ENCODE measurements at regions not wholly inside any gene's neighbourhood (a gene's known extent, or its start where the extent isn't known, plus 50 kb on each side); places are given as distances from the start of the nearest gene placed in this dataset.
"Not testable (repeated sequence)": the region's sequence is repeated elsewhere in the genome, so short reads cannot be mapped to it uniquely, and the experiment has no call there.

DNA sequence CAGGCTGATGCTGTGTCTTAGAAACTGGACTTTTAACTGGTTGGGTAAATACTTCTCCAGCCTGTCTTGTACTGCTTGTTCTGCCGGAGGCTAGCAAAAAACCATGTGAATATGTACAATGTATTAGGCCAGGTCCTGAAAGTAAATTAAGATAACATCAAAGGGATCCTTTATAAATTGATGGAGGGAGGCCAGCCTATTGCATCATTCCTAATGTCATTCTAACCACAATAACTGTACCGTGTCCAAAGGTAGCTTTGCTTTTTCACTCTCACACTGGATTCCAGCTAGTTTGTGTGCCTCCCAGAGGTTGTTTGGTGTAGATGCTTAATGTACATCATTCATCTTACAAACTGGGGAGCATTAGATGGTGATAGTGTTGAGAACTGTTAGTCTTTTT lies 91.2 kb upstream of the SEM1 start:
- no peaks in the 10 kb centered on the region for H3K36me3 Mint-ChIP-seq (ENCODE audit: low read depth)
- no peak overlapping the region for H3K4me3 Mint-ChIP-seq
- ATAC-seq (ENCODE audit: poor library complexity) (no peak), DNase-seq (no peak)
- H3K4me1 Mint-ChIP-seq (ENCODE audit: low read depth), result no peaks in the 10 kb centered on the region
- peaks cover 26% of the 10 kb centered on the region for H3K27me3 Mint-ChIP-seq
- Histone ChIP-seq H3K4me1 (ENCODE audit: insufficient read depth, low read length) (no peaks in the 10 kb centered on the region), H3K27me3 (ENCODE audit: control insufficient read depth in 1 of 2, insufficient read depth in 2 of 2, low read length in 2 of 2) (no peaks in the 10 kb centered on the region), H3K36me3 (ENCODE audit: insufficient read depth, low read length) (no peaks in the 10 kb centered on the region), H3K9me3 (ENCODE audit: control insufficient read depth in 1 of 2, insufficient read depth in 1 of 2, low read length in 2 of 2) (no peaks in the 10 kb centered on the region), H3K4me3 (ENCODE audit: low read length) (no peak overlapping the region), H3K27ac (ENCODE audit: low read depth in 1 of 2, low read length in 2 of 2) (no peak overlapping the region)
- intact Hi-C loops (cut with DNase I, micrococcal nuclease), result no loop called here
- TF ChIP-seq CTCF (IDR thresholded peaks at IDR 0.05), result no peak
- CTCF ChIA-PET, result no interaction called here
- H3K27ac Mint-ChIP-seq, result no peak overlapping the region
- no peaks in the 10 kb centered on the region for H3K9me3 Mint-ChIP-seq
- POLR2A ChIA-PET, result no interaction called here

- peaks cover 35% of the 10 kb centered on the region for H3K27me3 Mint-ChIP-seq
- TF ChIP-seq CTCF (IDR thresholded peaks at IDR 0.05), result no peak
Observed at GRCh38 chr7:96819111-96819700, 109.6 kb upstream of the SEM1 start.

DNA sequence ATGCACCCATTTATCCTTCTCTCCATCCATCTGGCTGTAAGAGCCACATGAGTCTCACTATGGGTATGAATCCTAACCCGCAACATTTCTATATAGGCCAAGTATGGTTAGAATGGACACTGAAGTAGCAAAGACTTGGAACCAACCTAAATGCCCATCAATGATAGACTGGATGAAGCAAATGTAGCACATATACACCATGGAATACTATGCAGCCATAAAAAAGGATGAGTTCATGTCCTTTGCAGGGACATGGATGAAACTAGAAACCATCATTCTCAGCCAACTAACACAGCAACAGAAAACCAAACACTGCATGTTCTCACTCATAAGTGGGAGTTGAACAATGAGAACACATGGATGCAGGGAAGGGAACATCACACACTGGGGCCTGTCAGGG lies 111.5 kb upstream of the SEM1 start:
- POLR2A ChIA-PET; CTCF ChIA-PET; DNase-seq; intact Hi-C loops (cut with DNase I, micrococcal nuclease); ATAC-seq (ENCODE audit: poor library complexity); H3K4me3 Mint-ChIP-seq; H3K36me3 ChIP-seq (ENCODE audit: insufficient read depth, low read length); H3K9me3 Mint-ChIP-seq; H3K9me3 ChIP-seq (ENCODE audit: control insufficient read depth in 1 of 2, insufficient read depth in 1 of 2, low read length in 2 of 2); H3K4me1 Mint-ChIP-seq (ENCODE audit: low read depth); H3K4me3 ChIP-seq (ENCODE audit: low read length); H3K27ac ChIP-seq (ENCODE audit: low read depth in 1 of 2, low read length in 2 of 2); H3K27ac Mint-ChIP-seq; H3K4me1 ChIP-seq (ENCODE audit: insufficient read depth, low read length); H3K36me3 Mint-ChIP-seq (ENCODE audit: low read depth): not testable (repeated sequence)
- H3K27me3 Mint-ChIP-seq, result peaks cover 44% of the 10 kb centered on the region
- H3K27me3 ChIP-seq (ENCODE audit: control insufficient read depth in 1 of 2, insufficient read depth in 2 of 2, low read length in 2 of 2), result peaks cover 7 to 17% of the 10 kb centered on the region in 2 experiments

More at GRCh38 chr7:96819111-96819700, 109.6 kb upstream of the SEM1 start:
- no peaks in the 10 kb centered on the region for H3K9me3 Mint-ChIP-seq
- H3K4me1 ChIP-seq (ENCODE audit: insufficient read depth, low read length), result no peaks in the 10 kb centered on the region
- ATAC-seq (ENCODE audit: poor library complexity), result no peak
- no peak overlapping the region for H3K27ac Mint-ChIP-seq
- CTCF ChIA-PET, result no interaction called here
- POLR2A ChIA-PET, result no interaction called here
- no peaks in the 10 kb centered on the region for H3K9me3 ChIP-seq (ENCODE audit: control insufficient read depth in 1 of 2, insufficient read depth in 1 of 2, low read length in 2 of 2)
- no peak overlapping the region for H3K4me3 Mint-ChIP-seq
- no peak overlapping the region for H3K27ac ChIP-seq (ENCODE audit: low read depth in 1 of 2, low read length in 2 of 2)
- peaks cover 3 to 17% of the 10 kb centered on the region in 2 experiments for H3K27me3 ChIP-seq (ENCODE audit: control insufficient read depth in 1 of 2, insufficient read depth in 2 of 2, low read length in 2 of 2)
- H3K4me3 ChIP-seq (ENCODE audit: low read length), result no peak overlapping the region
- H3K36me3 ChIP-seq (ENCODE audit: insufficient read depth, low read length), result no peaks in the 10 kb centered on the region
- no peak for DNase-seq
- intact Hi-C loops (cut with DNase I, micrococcal nuclease), result no loop called here
- H3K36me3 Mint-ChIP-seq (ENCODE audit: low read depth), result no peaks in the 10 kb centered on the region
- no peaks in the 10 kb centered on the region for H3K4me1 Mint-ChIP-seq (ENCODE audit: low read depth)

GRCh38 chr7:96822824-96823223 lies 113.2 kb upstream of the SEM1 start:
- H3K9me3 Mint-ChIP-seq, result no peaks in the 10 kb centered on the region

More at GRCh38 chr7:96822824-96823223, 113.2 kb upstream of the SEM1 start:
- Mint-ChIP-seq H3K4me1 (ENCODE audit: low read depth) (no peaks in the 10 kb centered on the region), H3K36me3 (ENCODE audit: low read depth) (no peaks in the 10 kb centered on the region), H3K4me3 (no peak overlapping the region), H3K27ac (no peak overlapping the region), H3K27me3 (peaks cover 52% of the 10 kb centered on the region)
- Histone ChIP-seq H3K4me3 (ENCODE audit: low read length) (no peak overlapping the region), H3K9me3 (ENCODE audit: control insufficient read depth in 1 of 2, insufficient read depth in 1 of 2, low read length in 2 of 2) (no peaks in the 10 kb centered on the region), H3K27me3 (ENCODE audit: control insufficient read depth in 1 of 2, insufficient read depth in 2 of 2, low read length in 2 of 2) (peaks cover 4 to 17% of the 10 kb centered on the region in 2 experiments), H3K4me1 (ENCODE audit: insufficient read depth, low read length) (no peaks in the 10 kb centered on the region), H3K36me3 (ENCODE audit: insufficient read depth, low read length) (no peaks in the 10 kb centered on the region), H3K27ac (ENCODE audit: low read depth in 1 of 2, low read length in 2 of 2) (no peak overlapping the region)
- ChIA-PET CTCF (no interaction called here), POLR2A (no interaction called here)
- intact Hi-C loops (cut with DNase I, micrococcal nuclease), result no loop called here
- DNase-seq, result no peak
- no peak for ATAC-seq (ENCODE audit: poor library complexity)
- no peak for TF ChIP-seq CTCF (IDR thresholded peaks at IDR 0.05)
